ENCODE measurements at regions not wholly inside any gene's neighbourhood (a gene's known extent, or its start where the extent isn't known, plus 50 kb on each side); places are given as distances from the start of the nearest gene placed in this dataset.

- H3K4me1 Mint-ChIP-seq (ENCODE audit: low read depth): no peaks in the 10 kb centered on the region
- ATAC-seq (ENCODE audit: poor library complexity): no peak
- no peaks in the 10 kb centered on the region for H3K27me3 Mint-ChIP-seq
- Histone ChIP-seq H3K36me3 (ENCODE audit: insufficient read depth, low read length) (no peaks in the 10 kb centered on the region), H3K9me3 (ENCODE audit: control insufficient read depth in 1 of 2, insufficient read depth in 1 of 2, low read length in 2 of 2) (peaks cover 0 to 7% of the 10 kb centered on the region in 2 experiments), H3K27ac (ENCODE audit: low read depth in 1 of 2, low read length in 2 of 2) (no peak overlapping the region), H3K4me3 (ENCODE audit: low read length) (no peak overlapping the region), H3K4me1 (ENCODE audit: insufficient read depth, low read length) (no peaks in the 10 kb centered on the region), H3K27me3 (ENCODE audit: control insufficient read depth in 1 of 2, insufficient read depth in 2 of 2, low read length in 2 of 2) (no peaks in the 10 kb centered on the region)
- H3K27ac Mint-ChIP-seq: no peak overlapping the region
- H3K36me3 Mint-ChIP-seq (ENCODE audit: low read depth): no peaks in the 10 kb centered on the region
- no peak for DNase-seq
- CTCF ChIA-PET: no interaction called here
- TF ChIP-seq CTCF (IDR thresholded peaks at IDR 0.05): no peak
- intact Hi-C loops (cut with DNase I, micrococcal nuclease): no loop called here
- POLR2A ChIA-PET: no interaction called here
- H3K9me3 Mint-ChIP-seq: peaks cover 5% of the 10 kb centered on the region
- H3K4me3 Mint-ChIP-seq: no peak overlapping the region
Measured at GRCh38 chr2:4693266-4693665, 989.9 kb downstream of the DCDC2C start.

GRCh38 chr2:4695281-4695861 is 992.0 kb downstream of the DCDC2C start:
- Histone ChIP-seq H3K27ac (ENCODE audit: low read depth in 1 of 2, low read length in 2 of 2) (no peak overlapping the region), H3K36me3 (ENCODE audit: insufficient read depth, low read length) (no peaks in the 10 kb centered on the region), H3K4me1 (ENCODE audit: insufficient read depth, low read length) (no peaks in the 10 kb centered on the region), H3K4me3 (ENCODE audit: low read length) (no peak overlapping the region), H3K27me3 (ENCODE audit: control insufficient read depth in 1 of 2, insufficient read depth in 2 of 2, low read length in 2 of 2) (no peaks in the 10 kb centered on the region), H3K9me3 (ENCODE audit: control insufficient read depth in 1 of 2, insufficient read depth in 1 of 2, low read length in 2 of 2) (peaks cover 0 to 7% of the 10 kb centered on the region in 2 experiments)
- POLR2A ChIA-PET: no interaction called here
- intact Hi-C loops (cut with DNase I, micrococcal nuclease): no loop called here
- CTCF ChIA-PET: no interaction called here
- Mint-ChIP-seq H3K27ac (no peak overlapping the region), H3K27me3 (no peaks in the 10 kb centered on the region), H3K4me1 (ENCODE audit: low read depth) (no peaks in the 10 kb centered on the region), H3K9me3 (peaks cover 9% of the 10 kb centered on the region), H3K36me3 (ENCODE audit: low read depth) (no peaks in the 10 kb centered on the region), H3K4me3 (no peak overlapping the region)
- DNase-seq: no peak
- no peak for ATAC-seq (ENCODE audit: poor library complexity)
- TF ChIP-seq CTCF (IDR thresholded peaks at IDR 0.05): no peak

GRCh38 chr2:4715065-4715464 is 977.1 kb upstream of the SOX11 start:
- CTCF ChIA-PET: no interaction called here
- peaks cover 3% of the 10 kb centered on the region in 2 experiments for H3K9me3 ChIP-seq (ENCODE audit: control insufficient read depth in 1 of 2, insufficient read depth in 1 of 2, low read length in 2 of 2)
- H3K27ac ChIP-seq (ENCODE audit: low read depth in 1 of 2, low read length in 2 of 2): no peak overlapping the region
- H3K4me1 ChIP-seq (ENCODE audit: insufficient read depth, low read length): no peaks in the 10 kb centered on the region
- H3K4me3 ChIP-seq (ENCODE audit: low read length): no peak overlapping the region
- Mint-ChIP-seq H3K9me3 (peaks cover 10% of the 10 kb centered on the region), H3K4me3 (no peak overlapping the region), H3K27ac (no peak overlapping the region), H3K36me3 (ENCODE audit: low read depth) (no peaks in the 10 kb centered on the region), H3K4me1 (ENCODE audit: low read depth) (no peaks in the 10 kb centered on the region), H3K27me3 (no peaks in the 10 kb centered on the region)
- POLR2A ChIA-PET: no interaction called here
- TF ChIP-seq CTCF (IDR thresholded peaks at IDR 0.05): no peak
- intact Hi-C loops (cut with DNase I, micrococcal nuclease): no loop called here
- no peaks in the 10 kb centered on the region for H3K36me3 ChIP-seq (ENCODE audit: insufficient read depth, low read length)
- H3K27me3 ChIP-seq (ENCODE audit: control insufficient read depth in 1 of 2, insufficient read depth in 2 of 2, low read length in 2 of 2): no peaks in the 10 kb centered on the region
- DNase-seq: no peak
- no peak for ATAC-seq (ENCODE audit: poor library complexity)

Measured in CD4-positive, alpha-beta T cell (primary cell).